Mesendoderm (in vitro differentiated cells): ENCODE measurements at regions not wholly inside any gene's neighbourhood (a gene's known extent, or its start where the extent isn't known, plus 50 kb on each side); places are given as distances from the start of the nearest gene placed in this dataset.
"Not testable (repeated sequence)": the region's sequence is repeated elsewhere in the genome, so short reads cannot be mapped to it uniquely, and the experiment has no call there.

ENCODE experiments used
- DNase-seq: peaks from one replicate; pipeline ENCODE4 v3.0.0; 2013
- H2AK5ac ChIP-seq: 2 replicates; pipeline ENCODE4 v1.6.1; 2013; ENCODE audit warnings: low read length, inconsistent platforms
- H2BK120ac ChIP-seq: 2 replicates; pipeline ENCODE4 v1.6.1; 2013; ENCODE audit warnings: low read depth, mild to moderate bottlenecking, low read length, moderate library complexity, mixed read lengths
- H2BK15ac ChIP-seq: replicated peaks from 2 replicates; pipeline ENCODE4 v1.6.1; 2013; ENCODE audit warnings: low read depth, mild to moderate bottlenecking, moderate library complexity
- H2BK5ac ChIP-seq: 2 replicates; pipeline ENCODE4 v1.6.1; 2013; ENCODE audit warnings: low read length, inconsistent platforms
- H3K18ac ChIP-seq: 2 replicates; pipeline ENCODE4 v1.6.1; 2013; ENCODE audit warnings: mild to moderate bottlenecking, low read length, mixed read lengths
- H3K23ac ChIP-seq: one replicate; pipeline ENCODE4 v1.6.1; 2013; ENCODE audit warnings: low read length
- H3K27ac ChIP-seq: 2 replicates; pipeline ENCODE4 v1.5.1; 2013; ENCODE audit warnings: low read depth, mild to moderate bottlenecking, inconsistent platforms, low read length, moderate library complexity
- H3K27me3 ChIP-seq: 2 replicates; pipeline ENCODE4 v1.6.1; 2013; ENCODE audit warnings: low read length, control low read depth, mild to moderate bottlenecking, inconsistent platforms; ENCODE audit not compliant: insufficient read depth, poor library complexity
- H3K36me3 ChIP-seq: 2 replicates; pipeline ENCODE4 v1.6.1; 2013; ENCODE audit warnings: low read length, inconsistent platforms; ENCODE audit not compliant: control insufficient read depth, insufficient read depth
- H3K4ac ChIP-seq: one replicate; pipeline ENCODE4 v1.6.1; 2013; ENCODE audit warnings: low read depth, mild to moderate bottlenecking, low read length, moderate library complexity
- H3K4me1 ChIP-seq: 2 replicates; pipeline ENCODE4 v1.6.1; 2013; ENCODE audit warnings: low read depth, low read length, inconsistent platforms; ENCODE audit not compliant: control insufficient read depth
- H3K4me2 ChIP-seq: 2 replicates; pipeline ENCODE4 v1.6.1; 2013; ENCODE audit warnings: low read length
- H3K4me3 ChIP-seq: 2 replicates; pipeline ENCODE4 v1.5.1; 2013; ENCODE audit warnings: mild to moderate bottlenecking, low read length
- H3K56ac ChIP-seq: one replicate; pipeline ENCODE4 v1.6.1; 2013; ENCODE audit warnings: low read length
- H3K79me1 ChIP-seq: 2 replicates; pipeline ENCODE4 v1.6.1; 2013; ENCODE audit warnings: low read length, inconsistent platforms
- H3K79me2 ChIP-seq: 2 replicates; pipeline ENCODE4 v1.6.1; 2013; ENCODE audit warnings: mild to moderate bottlenecking, low read length; ENCODE audit not compliant: control insufficient read depth, insufficient read depth
- H3K9ac ChIP-seq: 2 replicates; pipeline ENCODE4 v1.6.1; 2013; ENCODE audit warnings: low read length, inconsistent platforms
- H4K5ac ChIP-seq: one replicate; pipeline ENCODE4 v1.6.1; 2013; ENCODE audit warnings: low read length
- H4K8ac ChIP-seq: one replicate; pipeline ENCODE4 v1.6.1; 2013; ENCODE audit warnings: low read depth, mild to moderate bottlenecking, control low read depth, low read length, moderate library complexity
- WGBS: extraction: QIAGEN DNeasy Blood & Tissue Kit; methylation state at CpG from one replicate; pipeline ENCODE4 v1.1.7; 2013; ENCODE audit warnings: low lambda C conversion rate, missing lambda C conversion rate; ENCODE audit not compliant: insufficient coverage; ENCODE audit errors: extremely low coverage; 5-methylcytosine and 5-hydroxymethylcytosine counted together

GRCh38 chr10:57885618-57885968, 382.1 kb downstream of the IPMK start:
- H4K8ac ChIP-seq, H3K27ac ChIP-seq, H3K4me2 ChIP-seq, DNase-seq, H3K79me2 ChIP-seq, H2AK5ac ChIP-seq, H3K79me1 ChIP-seq, H3K4ac ChIP-seq, H3K56ac ChIP-seq, H3K4me1 ChIP-seq, H3K23ac ChIP-seq, H3K4me3 ChIP-seq, H3K18ac ChIP-seq, H2BK15ac ChIP-seq, H4K5ac ChIP-seq, H3K36me3 ChIP-seq, H2BK5ac ChIP-seq, H3K27me3 ChIP-seq, H2BK120ac ChIP-seq, H3K9ac ChIP-seq: not testable (repeated sequence)
- no CpG with 5 or more reads among the region's 5 CpGs for WGBS

DNA sequence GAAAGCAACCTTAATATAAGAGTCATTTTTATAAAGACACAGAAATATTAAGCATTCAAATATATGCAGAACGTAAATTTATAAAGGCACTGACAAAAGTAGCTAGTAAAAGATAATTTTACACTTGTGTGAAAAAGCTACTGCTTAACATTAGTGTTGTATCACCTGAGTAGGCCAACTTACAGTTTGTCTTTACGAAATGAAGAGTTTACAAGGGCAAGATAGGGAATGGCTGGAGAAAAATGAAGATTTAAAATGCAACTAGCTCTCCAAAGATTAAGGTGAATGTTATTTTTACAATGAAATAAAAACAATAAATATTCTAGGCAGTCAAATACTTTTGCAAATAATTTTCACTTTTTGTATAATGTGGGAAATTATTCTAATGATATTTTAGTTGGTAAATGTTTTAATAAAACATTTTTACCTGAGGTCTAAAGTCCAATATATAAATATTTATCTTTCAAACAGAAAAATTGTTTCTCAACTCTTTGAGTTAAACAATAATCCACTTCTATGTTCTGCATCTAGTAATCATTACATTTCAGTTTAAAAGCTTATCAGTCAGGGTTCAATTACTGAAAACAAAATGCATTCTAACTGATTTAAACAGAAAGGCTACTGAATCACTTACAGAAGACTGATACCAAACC, 382.6 kb downstream of the IPMK start:
- no peak overlapping the region for H2AK5ac ChIP-seq
- no peak overlapping the region for H2BK5ac ChIP-seq
- H3K27me3 ChIP-seq = no peaks in the 10 kb centered on the region
- no peak overlapping the region for H3K27ac ChIP-seq
- H3K4me2 ChIP-seq = no peak overlapping the region
- H2BK15ac ChIP-seq = no peak overlapping the region
- no peak overlapping the region for H3K4me3 ChIP-seq
- H4K5ac ChIP-seq = no peak overlapping the region
- DNase-seq = no peak
- no peaks in the 10 kb centered on the region for H3K79me1 ChIP-seq
- no peak overlapping the region for H2BK120ac ChIP-seq
- no peaks in the 10 kb centered on the region for H3K36me3 ChIP-seq
- H3K56ac ChIP-seq = no peak overlapping the region
- no peaks in the 10 kb centered on the region for H3K79me2 ChIP-seq
- H3K9ac ChIP-seq = no peak overlapping the region
- H3K4me1 ChIP-seq = no peaks in the 10 kb centered on the region
- no peak overlapping the region for H3K4ac ChIP-seq
- WGBS = no CpG with 5 or more reads among the region's 2 CpGs
- no peak overlapping the region for H4K8ac ChIP-seq
- H3K23ac ChIP-seq = no peak overlapping the region
- H3K18ac ChIP-seq = no peak overlapping the region

GRCh38 chr10:57884407-57884806, 383.3 kb downstream of the IPMK start:
- Histone ChIP-seq H4K8ac (no peak overlapping the region), H4K5ac (no peak overlapping the region)
- whole genome bisulfite sequencing = no CpG with 5 or more reads among the region's 2 CpGs

GRCh38 chr10:57880446-57881227, 387.1 kb downstream of the IPMK start:
- Histone ChIP-seq H3K18ac (no peak overlapping the region), H2BK120ac (no peak overlapping the region), H2BK5ac (no peak overlapping the region), H4K8ac (no peak overlapping the region), H3K4ac (no peak overlapping the region), H2BK15ac (no peak overlapping the region), H3K36me3 (no peaks in the 10 kb centered on the region), H3K56ac (no peak overlapping the region), H3K4me1 (no peaks in the 10 kb centered on the region), H2AK5ac (no peak overlapping the region), H3K79me1 (no peaks in the 10 kb centered on the region), H3K27ac (no peak overlapping the region), H3K27me3 (no peaks in the 10 kb centered on the region), H3K23ac (no peak overlapping the region), H3K4me2 (no peak overlapping the region), H3K4me3 (no peak overlapping the region), H4K5ac (no peak overlapping the region), H3K79me2 (no peaks in the 10 kb centered on the region), H3K9ac (no peak overlapping the region)
- WGBS = no CpG with 5 or more reads among the region's 1 CpG
- no peak for DNase-seq

More at GRCh38 chr10:57884407-57884806, 383.3 kb downstream of the IPMK start:
- H3K4me2 ChIP-seq = no peak overlapping the region
- no peak overlapping the region for H2BK5ac ChIP-seq
- no peak overlapping the region for H3K4ac ChIP-seq
- H3K27ac ChIP-seq = no peak overlapping the region
- no peaks in the 10 kb centered on the region for H3K36me3 ChIP-seq
- H3K9ac ChIP-seq = no peak overlapping the region
- no peaks in the 10 kb centered on the region for H3K79me2 ChIP-seq
- no peak overlapping the region for H3K18ac ChIP-seq
- no peaks in the 10 kb centered on the region for H3K27me3 ChIP-seq
- H3K56ac ChIP-seq = no peak overlapping the region
- H3K4me3 ChIP-seq = no peak overlapping the region
- H3K79me1 ChIP-seq = no peaks in the 10 kb centered on the region
- H3K4me1 ChIP-seq = no peaks in the 10 kb centered on the region
- no peak overlapping the region for H2AK5ac ChIP-seq
- no peak overlapping the region for H2BK120ac ChIP-seq
- no peak overlapping the region for H3K23ac ChIP-seq
- DNase-seq = no peak
- no peak overlapping the region for H2BK15ac ChIP-seq

GRCh38 chr10:57874810-57875209, 392.9 kb downstream of the IPMK start:
- no peak overlapping the region for H2BK5ac ChIP-seq
- no peak overlapping the region for H3K4me2 ChIP-seq
- WGBS = no CpG with 5 or more reads among the region's 4 CpGs
- H3K79me2 ChIP-seq = no peaks in the 10 kb centered on the region
- H2AK5ac ChIP-seq = no peak overlapping the region
- no peak overlapping the region for H3K23ac ChIP-seq
- H3K4me1 ChIP-seq = no peaks in the 10 kb centered on the region
- no peak overlapping the region for H3K18ac ChIP-seq
- H3K56ac ChIP-seq = no peak overlapping the region
- H3K9ac ChIP-seq = no peak overlapping the region
- H3K27ac ChIP-seq = no peak overlapping the region
- no peak overlapping the region for H4K5ac ChIP-seq
- no peak overlapping the region for H2BK15ac ChIP-seq
- no peak overlapping the region for H2BK120ac ChIP-seq
- no peak for DNase-seq
- no peaks in the 10 kb centered on the region for H3K27me3 ChIP-seq
- H4K8ac ChIP-seq = no peak overlapping the region
- no peak overlapping the region for H3K4me3 ChIP-seq
- no peak overlapping the region for H3K4ac ChIP-seq
- no peaks in the 10 kb centered on the region for H3K36me3 ChIP-seq
- H3K79me1 ChIP-seq = no peaks in the 10 kb centered on the region
